ENCODE measurements at regions not wholly inside any gene's neighbourhood (a gene's known extent, or its start where the extent isn't known, plus 50 kb on each side); places are given as distances from the start of the nearest gene placed in this dataset.

DNA sequence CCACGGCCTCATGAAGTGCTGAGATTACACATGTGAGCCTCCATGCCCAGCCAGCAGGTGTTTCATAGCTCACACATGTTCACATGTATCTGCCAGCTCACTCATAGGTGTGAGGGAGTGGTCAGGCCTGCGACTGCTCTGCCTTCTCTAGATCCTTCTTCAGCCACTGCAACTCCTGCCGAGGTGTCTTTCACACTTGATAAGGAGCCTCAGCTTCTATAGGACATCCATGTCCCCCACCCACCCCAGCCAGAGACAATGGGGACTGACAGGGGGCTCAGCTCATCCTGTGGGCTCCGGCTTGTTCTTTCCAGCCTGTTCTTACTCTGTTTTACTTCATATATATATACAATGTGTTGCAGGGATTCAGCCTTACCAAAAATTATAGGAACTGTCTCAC is 286.5 kb upstream of the MGAT5 start:
- DNase-seq (ENCODE audit: extremely low spot score), result no peak
- POLR2A ChIA-PET, result no interaction called here
- CTCF ChIA-PET, result no interaction called here
- TF ChIP-seq TARDBP (IDR thresholded peaks at IDR 0.05) (no peak), L3MBTL2 (conservative IDR thresholded peaks at IDR 0.05) (no peak), SUZ12 (IDR thresholded peaks at IDR 0.05) (no peak), ELF4 (IDR thresholded peaks at IDR 0.05) (no peak), SP1 (IDR thresholded peaks at IDR 0.05) (no peak), CTBP1 (IDR thresholded peaks at IDR 0.05; ENCODE audit: borderline replicate concordance) (no peak), LEF1 (IDR thresholded peaks at IDR 0.05; ENCODE audit: borderline replicate concordance) (no peak), FOXA1 (IDR thresholded peaks at IDR 0.05) (no peak), FOXM1 (IDR thresholded peaks at IDR 0.05; ENCODE audit: borderline replicate concordance) (no peak), NFRKB (IDR thresholded peaks at IDR 0.05) (no peak), ARNT (IDR thresholded peaks at IDR 0.05) (no peak), ZNF384 (IDR thresholded peaks at IDR 0.05) (no peak)
- TF ChIP-seq, protein P1, sequence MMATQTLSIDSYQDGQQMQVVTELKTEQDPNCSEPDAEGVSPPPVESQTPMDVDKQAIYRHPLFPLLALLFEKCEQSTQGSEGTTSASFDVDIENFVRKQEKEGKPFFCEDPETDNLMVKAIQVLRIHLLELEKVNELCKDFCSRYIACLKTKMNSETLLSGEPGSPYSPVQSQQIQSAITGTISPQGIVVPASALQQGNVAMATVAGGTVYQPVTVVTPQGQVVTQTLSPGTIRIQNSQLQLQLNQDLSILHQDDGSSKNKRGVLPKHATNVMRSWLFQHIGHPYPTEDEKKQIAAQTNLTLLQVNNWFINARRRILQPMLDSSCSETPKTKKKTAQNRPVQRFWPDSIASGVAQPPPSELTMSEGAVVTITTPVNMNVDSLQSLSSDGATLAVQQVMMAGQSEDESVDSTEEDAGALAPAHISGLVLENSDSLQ (IDR thresholded peaks at IDR 0.05), result no peak

DNA sequence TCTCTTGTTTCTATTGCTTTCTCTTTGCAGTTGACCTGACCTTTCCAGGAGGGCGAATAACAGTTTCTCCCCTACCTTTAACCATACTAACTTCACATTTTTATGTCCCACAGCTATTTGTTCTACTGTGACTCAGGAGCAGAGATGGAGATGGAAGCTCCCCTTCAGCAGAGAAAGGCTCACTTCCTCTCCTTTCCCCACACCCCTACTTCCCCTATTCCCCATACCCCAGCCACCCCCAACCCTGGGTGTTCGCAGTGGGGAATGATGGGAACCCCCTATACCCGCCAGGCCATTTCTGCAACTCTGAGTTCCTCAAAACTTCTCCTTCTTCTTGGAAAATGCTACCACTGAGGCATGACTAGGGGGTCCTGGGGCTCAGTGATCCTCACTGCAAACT is 285.4 kb upstream of the MGAT5 start:
- ChIA-PET POLR2A (no interaction called here), CTCF (no interaction called here)
- no peak for DNase-seq (ENCODE audit: extremely low spot score)
- TF ChIP-seq CTBP1 (IDR thresholded peaks at IDR 0.05; ENCODE audit: borderline replicate concordance) (no peak), ELF4 (IDR thresholded peaks at IDR 0.05) (no peak), FOXK2 (IDR thresholded peaks at IDR 0.05) (no peak), LEF1 (IDR thresholded peaks at IDR 0.05; ENCODE audit: borderline replicate concordance) (no peak), ARNT (IDR thresholded peaks at IDR 0.05) (no peak), BHLHE40 (IDR thresholded peaks at IDR 0.05; ENCODE audit: borderline replicate concordance) (no peak), FOXM1 (IDR thresholded peaks at IDR 0.05; ENCODE audit: borderline replicate concordance) (no peak), SP1 (IDR thresholded peaks at IDR 0.05) (no peak), ZNF384 (IDR thresholded peaks at IDR 0.05) (no peak), TARDBP (IDR thresholded peaks at IDR 0.05) (no peak), FOXA1 (IDR thresholded peaks at IDR 0.05) (no peak)
- TF ChIP-seq, protein P1 (IDR thresholded peaks at IDR 0.05), result no peak

DNA sequence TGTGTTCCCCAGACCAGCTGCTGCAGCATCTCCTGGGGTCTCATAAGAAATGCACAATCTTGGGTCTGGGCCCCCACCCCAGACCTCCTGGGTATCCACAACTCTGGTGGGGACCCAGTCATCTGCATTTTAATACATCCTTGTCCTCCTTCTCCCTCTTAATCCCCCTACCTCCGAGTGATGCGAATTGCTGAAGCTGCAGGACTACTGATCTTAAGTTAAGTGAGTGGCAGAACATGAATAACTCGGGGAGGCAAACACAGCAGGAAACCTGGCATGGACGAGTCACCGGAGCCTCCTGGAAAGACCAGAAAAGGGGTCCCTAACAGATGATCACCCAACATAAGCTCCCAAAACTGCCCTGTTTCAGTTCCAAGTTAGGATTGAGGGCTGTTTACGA is 283.2 kb upstream of the MGAT5 start:
- DNase-seq (ENCODE audit: extremely low spot score), result no peak
- CTCF ChIA-PET, result no interaction called here
- TF ChIP-seq FOXM1 (IDR thresholded peaks at IDR 0.05; ENCODE audit: borderline replicate concordance) (no peak), L3MBTL2 (conservative IDR thresholded peaks at IDR 0.05) (no peak), ARNT (IDR thresholded peaks at IDR 0.05) (no peak), NFRKB (IDR thresholded peaks at IDR 0.05) (no peak), FOXK2 (IDR thresholded peaks at IDR 0.05) (no peak), ELF4 (IDR thresholded peaks at IDR 0.05) (no peak), HDGF (IDR thresholded peaks at IDR 0.05; ENCODE audit: borderline replicate concordance) (no peak), LEF1 (IDR thresholded peaks at IDR 0.05; ENCODE audit: borderline replicate concordance) (no peak), SUZ12 (IDR thresholded peaks at IDR 0.05) (no peak), BHLHE40 (IDR thresholded peaks at IDR 0.05; ENCODE audit: borderline replicate concordance) (no peak), TARDBP (IDR thresholded peaks at IDR 0.05) (no peak), SP1 (IDR thresholded peaks at IDR 0.05) (no peak), ZNF384 (IDR thresholded peaks at IDR 0.05) (no peak), FOXA1 (IDR thresholded peaks at IDR 0.05) (no peak), CTBP1 (IDR thresholded peaks at IDR 0.05; ENCODE audit: borderline replicate concordance) (no peak)
- TF ChIP-seq, protein P1 (IDR thresholded peaks at IDR 0.05), result no peak
- POLR2A ChIA-PET, result no interaction called here

DNA sequence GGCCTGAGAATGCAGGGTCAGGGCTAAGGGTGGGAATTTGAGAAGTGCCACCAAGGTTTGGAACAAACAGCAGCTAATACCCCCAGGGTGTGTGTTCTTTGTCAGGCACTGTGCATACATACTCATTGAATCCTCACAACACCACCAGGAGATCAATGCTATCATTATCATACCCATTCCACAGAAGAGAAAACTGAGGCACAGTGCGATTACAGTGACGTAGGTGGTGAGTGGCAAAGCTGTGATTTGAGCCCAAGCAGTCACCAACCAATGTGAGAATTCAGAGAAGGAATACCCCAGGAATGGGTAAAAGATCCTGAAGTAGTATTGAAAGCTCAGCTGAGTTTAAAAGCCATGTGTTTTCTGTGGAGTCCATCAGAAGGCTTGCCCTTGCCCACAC is 281.6 kb upstream of the MGAT5 start:
- no peak for DNase-seq (ENCODE audit: extremely low spot score)
- TF ChIP-seq BHLHE40 (IDR thresholded peaks at IDR 0.05; ENCODE audit: borderline replicate concordance), result no peak
- ChIA-PET POLR2A (no interaction called here), CTCF (no interaction called here)

DNA sequence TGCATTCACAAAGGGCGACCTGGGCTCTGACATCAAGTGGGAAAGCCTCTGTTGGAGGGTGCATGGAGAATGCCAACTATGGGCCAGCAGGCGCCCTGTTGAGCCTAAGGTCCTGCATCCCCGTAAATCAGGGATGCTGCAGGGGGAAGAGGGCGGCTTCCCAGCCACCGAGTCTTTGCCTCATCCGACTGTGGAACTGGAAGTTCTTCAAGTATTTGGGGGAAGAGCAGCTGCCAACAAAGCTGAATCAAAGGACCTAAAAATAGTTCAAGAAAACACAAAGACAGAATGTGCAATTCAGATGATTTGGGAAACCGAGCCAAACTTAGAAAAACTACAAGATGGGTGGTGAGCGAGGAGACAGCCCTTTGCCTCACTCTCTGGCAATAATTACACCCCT is 281.1 kb upstream of the MGAT5 start:
- no peak for DNase-seq (ENCODE audit: extremely low spot score)
- ChIA-PET POLR2A (no interaction called here), CTCF (no interaction called here)
- TF ChIP-seq FOXM1 (IDR thresholded peaks at IDR 0.05; ENCODE audit: borderline replicate concordance), result no peak
- TF ChIP-seq FOXK2 (IDR thresholded peaks at IDR 0.05), result no peak
- TF ChIP-seq SUZ12 (IDR thresholded peaks at IDR 0.05), result no peak
- no peak for TF ChIP-seq FOXA1 (IDR thresholded peaks at IDR 0.05)

DNA sequence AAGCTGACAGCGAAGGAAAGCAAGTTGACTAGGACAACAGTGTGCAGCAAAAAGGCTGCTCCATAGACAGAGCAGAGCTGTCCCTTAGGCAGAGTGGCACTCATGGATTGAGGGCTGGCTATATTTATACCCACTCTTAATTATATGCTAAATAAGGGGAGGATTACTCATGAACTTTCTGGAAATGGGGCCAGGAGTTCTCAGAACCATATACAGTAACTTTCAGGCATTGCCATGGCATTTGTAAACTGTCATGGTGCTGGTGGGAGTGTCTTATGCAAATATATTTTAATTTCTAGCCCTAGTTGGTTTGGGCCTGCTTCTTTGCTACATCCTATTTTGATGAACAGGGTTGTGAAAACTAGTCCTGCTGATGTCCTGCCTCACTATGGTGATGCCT is 279.5 kb upstream of the MGAT5 start:
- POLR2A ChIA-PET, result no interaction called here
- DNase-seq (ENCODE audit: extremely low spot score), result no peak
- TF ChIP-seq SUZ12 (IDR thresholded peaks at IDR 0.05) (no peak), FOXA1 (IDR thresholded peaks at IDR 0.05) (no peak), BHLHE40 (IDR thresholded peaks at IDR 0.05; ENCODE audit: borderline replicate concordance) (no peak), ELF4 (IDR thresholded peaks at IDR 0.05) (no peak), ZNF384 (IDR thresholded peaks at IDR 0.05) (no peak), NFRKB (IDR thresholded peaks at IDR 0.05) (no peak), FOXK2 (IDR thresholded peaks at IDR 0.05) (no peak), CTBP1 (IDR thresholded peaks at IDR 0.05; ENCODE audit: borderline replicate concordance) (no peak), FOXM1 (IDR thresholded peaks at IDR 0.05; ENCODE audit: borderline replicate concordance) (no peak), ARNT (IDR thresholded peaks at IDR 0.05) (no peak), L3MBTL2 (conservative IDR thresholded peaks at IDR 0.05) (no peak), HDGF (IDR thresholded peaks at IDR 0.05; ENCODE audit: borderline replicate concordance) (no peak), SP1 (IDR thresholded peaks at IDR 0.05) (no peak), TARDBP (IDR thresholded peaks at IDR 0.05) (no peak), LEF1 (IDR thresholded peaks at IDR 0.05; ENCODE audit: borderline replicate concordance) (no peak)
- TF ChIP-seq, protein P1 (IDR thresholded peaks at IDR 0.05), result no peak
- CTCF ChIA-PET, result no interaction called here
